T-helper 2 cell treated with Interferon-gamma antibody and Interleukin-4, amounts not matched to agents 5 μg/mL and 100 μg/mL, for 36 hours (primary cell): ENCODE measurements at regions not wholly inside any gene's neighbourhood (a gene's known extent, or its start where the extent isn't known, plus 50 kb on each side); places are given as distances from the start of the nearest gene placed in this dataset.
"Not testable (repeated sequence)": the region's sequence is repeated elsewhere in the genome, so short reads cannot be mapped to it uniquely, and the experiment has no call there.

ENCODE experiments used
- DNase-seq: peaks from one replicate; pipeline ENCODE4 v3.0.0; 2021; ENCODE audit warnings: low spot score
- H3K27ac Mint-ChIP-seq: one replicate; pipeline ENCODE4 v1.8.0; 2021; ENCODE audit warnings: mild to moderate bottlenecking, mixed read lengths
- H3K27me3 Mint-ChIP-seq: one replicate; pipeline ENCODE4 v1.8.0; 2021; ENCODE audit warnings: low read depth, mixed read lengths
- H3K36me3 Mint-ChIP-seq: one replicate; pipeline ENCODE4 v1.8.0; 2021; ENCODE audit warnings: low read depth, mixed read lengths
- H3K4me1 Mint-ChIP-seq: one replicate; pipeline ENCODE4 v1.8.0; 2021; ENCODE audit warnings: low read depth, mixed read lengths
- H3K4me3 Mint-ChIP-seq: one replicate; pipeline ENCODE4 v1.8.0; 2022; ENCODE audit warnings: mild to moderate bottlenecking, moderate library complexity, mixed read lengths
- H3K9me3 Mint-ChIP-seq: one replicate; pipeline ENCODE4 v1.8.0; 2021; ENCODE audit warnings: mixed read lengths

GRCh38 chr10:2202401-2202800, 465.1 kb upstream of the ADARB2 start:
- DNase-seq = no peak
- H3K4me1 Mint-ChIP-seq = no peaks in the 10 kb centered on the region
- H3K9me3 Mint-ChIP-seq = no peaks in the 10 kb centered on the region
- no peak overlapping the region for H3K4me3 Mint-ChIP-seq
- no peaks in the 10 kb centered on the region for H3K36me3 Mint-ChIP-seq
- no peaks in the 10 kb centered on the region for H3K27me3 Mint-ChIP-seq
- H3K27ac Mint-ChIP-seq = no peak overlapping the region

- Mint-ChIP-seq H3K4me1 (no peaks in the 10 kb centered on the region), H3K9me3 (no peaks in the 10 kb centered on the region), H3K27me3 (no peaks in the 10 kb centered on the region), H3K27ac (no peak overlapping the region), H3K36me3 (no peaks in the 10 kb centered on the region), H3K4me3 (no peak overlapping the region)
- no peak for DNase-seq
Observed at GRCh38 chr10:2201534-2202099, 464.3 kb upstream of the ADARB2 start.

- Mint-ChIP-seq H3K4me3 (no peak overlapping the region), H3K9me3 (peaks cover 2% of the 10 kb centered on the region), H3K4me1 (no peaks in the 10 kb centered on the region), H3K27ac (no peak overlapping the region), H3K36me3 (no peaks in the 10 kb centered on the region), H3K27me3 (no peaks in the 10 kb centered on the region)
- no peak for DNase-seq
Observed at GRCh38 chr10:2197663-2198062, 460.3 kb upstream of the ADARB2 start.

GRCh38 chr10:2196272-2196671, 458.9 kb upstream of the ADARB2 start:
- H3K27ac Mint-ChIP-seq = no peak overlapping the region
- no peak overlapping the region for H3K4me3 Mint-ChIP-seq
- H3K4me1 Mint-ChIP-seq = no peaks in the 10 kb centered on the region
- H3K9me3 Mint-ChIP-seq = peaks cover 7% of the 10 kb centered on the region
- no peak for DNase-seq
- no peaks in the 10 kb centered on the region for H3K27me3 Mint-ChIP-seq
- H3K36me3 Mint-ChIP-seq = no peaks in the 10 kb centered on the region

GRCh38 chr10:2189356-2189755, 452.0 kb upstream of the ADARB2 start:
- not testable (repeated sequence) for H3K4me1 Mint-ChIP-seq, H3K27me3 Mint-ChIP-seq, H3K36me3 Mint-ChIP-seq, DNase-seq, H3K27ac Mint-ChIP-seq, H3K9me3 Mint-ChIP-seq, H3K4me3 Mint-ChIP-seq

- Mint-ChIP-seq H3K9me3 (peaks cover 7% of the 10 kb centered on the region), H3K4me1 (no peaks in the 10 kb centered on the region), H3K27me3 (no peaks in the 10 kb centered on the region), H3K4me3 (no peak overlapping the region), H3K27ac (no peak overlapping the region), H3K36me3 (no peaks in the 10 kb centered on the region)
- DNase-seq = no peak
Observed at GRCh38 chr10:2188371-2188770, 451.0 kb upstream of the ADARB2 start.

- no peaks in the 10 kb centered on the region for H3K9me3 Mint-ChIP-seq
Observed at GRCh38 chr10:2173327-2173726, 436.0 kb upstream of the ADARB2 start.

GRCh38 chr10:2165771-2166460, 428.6 kb upstream of the ADARB2 start:
- DNase-seq = no peak
- Mint-ChIP-seq H3K36me3 (no peaks in the 10 kb centered on the region), H3K4me3 (no peak overlapping the region), H3K4me1 (no peaks in the 10 kb centered on the region), H3K9me3 (no peaks in the 10 kb centered on the region), H3K27ac (no peak overlapping the region), H3K27me3 (no peaks in the 10 kb centered on the region)

More at GRCh38 chr10:2173327-2173726, 436.0 kb upstream of the ADARB2 start:
- no peak overlapping the region for H3K27ac Mint-ChIP-seq
- H3K36me3 Mint-ChIP-seq = no peaks in the 10 kb centered on the region
- no peak overlapping the region for H3K4me3 Mint-ChIP-seq
- DNase-seq = no peak
- no peaks in the 10 kb centered on the region for H3K27me3 Mint-ChIP-seq
- H3K4me1 Mint-ChIP-seq = no peaks in the 10 kb centered on the region

GRCh38 chr10:2150288-2150687, 413.0 kb upstream of the ADARB2 start:
- Mint-ChIP-seq H3K4me3 (no peak overlapping the region), H3K9me3 (no peaks in the 10 kb centered on the region), H3K36me3 (no peaks in the 10 kb centered on the region), H3K27me3 (no peaks in the 10 kb centered on the region), H3K4me1 (no peaks in the 10 kb centered on the region), H3K27ac (no peak overlapping the region)
- DNase-seq = no peak

- Mint-ChIP-seq H3K27me3 (no peaks in the 10 kb centered on the region), H3K27ac (no peak overlapping the region), H3K9me3 (no peaks in the 10 kb centered on the region), H3K4me3 (no peak overlapping the region), H3K36me3 (no peaks in the 10 kb centered on the region), H3K4me1 (no peaks in the 10 kb centered on the region)
- DNase-seq = no peak
Observed at GRCh38 chr10:2145926-2146478, 408.7 kb upstream of the ADARB2 start.

- Mint-ChIP-seq H3K9me3 (no peaks in the 10 kb centered on the region), H3K4me1 (no peaks in the 10 kb centered on the region), H3K27ac (no peak overlapping the region), H3K36me3 (no peaks in the 10 kb centered on the region), H3K4me3 (no peak overlapping the region), H3K27me3 (no peaks in the 10 kb centered on the region)
- DNase-seq = no peak
Observed at GRCh38 chr10:2145491-2145890, 408.2 kb upstream of the ADARB2 start.

- no peak overlapping the region for H3K4me3 Mint-ChIP-seq
- no peaks in the 10 kb centered on the region for H3K36me3 Mint-ChIP-seq
- no peak for DNase-seq
- no peaks in the 10 kb centered on the region for H3K4me1 Mint-ChIP-seq
- no peak overlapping the region for H3K27ac Mint-ChIP-seq
- no peaks in the 10 kb centered on the region for H3K9me3 Mint-ChIP-seq
- no peaks in the 10 kb centered on the region for H3K27me3 Mint-ChIP-seq
Observed at GRCh38 chr10:2144584-2144983, 407.3 kb upstream of the ADARB2 start.

- H3K27me3 Mint-ChIP-seq = no peaks in the 10 kb centered on the region
- no peaks in the 10 kb centered on the region for H3K36me3 Mint-ChIP-seq
- DNase-seq = no peak
- no peaks in the 10 kb centered on the region for H3K9me3 Mint-ChIP-seq
- H3K27ac Mint-ChIP-seq = no peak overlapping the region
- H3K4me1 Mint-ChIP-seq = no peaks in the 10 kb centered on the region
- H3K4me3 Mint-ChIP-seq = no peak overlapping the region
Observed at GRCh38 chr10:2143213-2143835, 406.0 kb upstream of the ADARB2 start.

- no peak overlapping the region for H3K27ac Mint-ChIP-seq
- DNase-seq = no peak
- no peaks in the 10 kb centered on the region for H3K27me3 Mint-ChIP-seq
- H3K9me3 Mint-ChIP-seq = no peaks in the 10 kb centered on the region
- no peaks in the 10 kb centered on the region for H3K36me3 Mint-ChIP-seq
- H3K4me3 Mint-ChIP-seq = no peak overlapping the region
- no peaks in the 10 kb centered on the region for H3K4me1 Mint-ChIP-seq
Observed at GRCh38 chr10:2139746-2140145, 402.4 kb upstream of the ADARB2 start.
